ENCODE measurements at regions not wholly inside any gene's neighbourhood (a gene's known extent, or its start where the extent isn't known, plus 50 kb on each side); places are given as distances from the start of the nearest gene placed in this dataset.

DNA sequence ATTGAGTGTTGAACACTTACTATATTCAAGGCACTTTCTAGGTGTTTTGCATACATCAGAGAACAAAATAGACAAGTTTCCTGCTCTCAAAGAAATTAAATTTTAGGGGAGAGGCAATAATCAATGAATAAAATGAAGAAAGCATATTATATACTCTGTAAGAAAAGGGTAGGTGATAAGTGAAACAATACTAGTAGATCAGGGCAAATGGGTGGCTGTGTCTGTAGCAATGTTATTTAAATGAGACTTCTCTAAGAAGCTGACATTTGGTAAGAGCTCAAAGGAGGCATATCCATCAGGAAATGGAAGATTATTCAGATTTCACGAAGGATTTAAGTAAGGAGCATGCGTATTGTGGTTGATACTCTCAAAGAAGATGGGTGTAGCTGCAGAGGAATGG is 1291.6 kb downstream of the NSUN3 start:
- ChIA-PET CTCF (no interaction called here), RAD21 (ENCODE audit: low non-redundant PET in 1 of 2, low total read pairs in 2 of 2, uncharacterized antibody in 2 of 2, unreplicated experiment in 2 of 2) (no interaction called here), POLR2A (no interaction called here)
- intact Hi-C loops (cut with micrococcal nuclease), result no loop called here
- Histone ChIP-seq H3K9me3 (ENCODE audit: control insufficient read depth in 1 of 2, insufficient read depth in 1 of 2, low read depth in 1 of 2, low read length in 2 of 2) (peaks cover 9 to 20% of the 10 kb centered on the region in 2 experiments; a peak in 2 of 4 replicates), H3K36me3 (ENCODE audit: control insufficient read depth in 1 of 2, insufficient read depth in 2 of 2, low read length in 2 of 2) (no peaks in the 10 kb centered on the region), H3K9ac (ENCODE audit: low read length) (no peak overlapping the region), H3K4me1 (ENCODE audit: control insufficient read depth in 1 of 2, insufficient read depth in 2 of 2, low read length in 2 of 2) (no peaks in the 10 kb centered on the region), H4K20me1 (ENCODE audit: insufficient read depth) (no peaks in the 10 kb centered on the region), H3K27ac (ENCODE audit: low read depth, low read length) (no peak overlapping the region), H3K79me2 (ENCODE audit: insufficient read depth, low read length) (no peaks in the 10 kb centered on the region), H2AFZ (ENCODE audit: low read depth, low read length, poor library complexity, severe bottlenecking) (no peak overlapping the region), H3K27me3 (ENCODE audit: insufficient read depth, low read length) (no peaks in the 10 kb centered on the region), H3K4me3 (replicated peaks in 1 of 2; ENCODE audit: low read depth in 1 of 2, low read length in 2 of 2) (no peak overlapping the region), H3K4me2 (ENCODE audit: low read length) (no peak overlapping the region), H3K9me2 (ENCODE audit: insufficient read depth) (no peaks in the 10 kb centered on the region)
- TF ChIP-seq JUND (IDR thresholded peaks at IDR 0.05) (no peak), TCF7L2 (IDR thresholded peaks at IDR 0.05; ENCODE audit: borderline replicate concordance, extremely low read depth, insufficient read depth, insufficient read length) (no peak), EZH2 (IDR thresholded peaks at IDR 0.05) (no peak), RAD21 (IDR thresholded peaks at IDR 0.05; ENCODE audit: low read depth) (no peak), ZFX (IDR thresholded peaks at IDR 0.05) (no peak), EZH2phosphoT487 (IDR thresholded peaks at IDR 0.05; ENCODE audit: borderline replicate concordance) (no peak), CEBPB (IDR thresholded peaks at IDR 0.05; ENCODE audit: low read depth) (no peak), POLR2A (IDR thresholded peaks at IDR 0.05; ENCODE audit: borderline replicate concordance, extremely low read depth, insufficient read depth, insufficient read length) (no peak), SP1 (IDR thresholded peaks at IDR 0.05; ENCODE audit: low read depth) (no peak), SRF (IDR thresholded peaks at IDR 0.05; ENCODE audit: low read depth) (no peak), FOSL1 (IDR thresholded peaks at IDR 0.05; ENCODE audit: low read depth) (no peak), CBX3 (IDR thresholded peaks at IDR 0.05; ENCODE audit: low read depth) (no peak), YY1 (IDR thresholded peaks at IDR 0.05; ENCODE audit: extremely low read depth, insufficient replicate concordance, low read depth, low read length) (no peak), SIN3A (IDR thresholded peaks at IDR 0.05; ENCODE audit: low read depth) (no peak), POLR2AphosphoS5 (IDR thresholded peaks at IDR 0.05; ENCODE audit: low read depth, low read length) (no peak)
- TF ChIP-seq, protein P1, sequence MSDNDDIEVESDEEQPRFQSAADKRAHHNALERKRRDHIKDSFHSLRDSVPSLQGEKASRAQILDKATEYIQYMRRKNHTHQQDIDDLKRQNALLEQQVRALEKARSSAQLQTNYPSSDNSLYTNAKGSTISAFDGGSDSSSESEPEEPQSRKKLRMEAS (IDR thresholded peaks at IDR 0.05), result no peak
- TF ChIP-seq, protein P2, sequence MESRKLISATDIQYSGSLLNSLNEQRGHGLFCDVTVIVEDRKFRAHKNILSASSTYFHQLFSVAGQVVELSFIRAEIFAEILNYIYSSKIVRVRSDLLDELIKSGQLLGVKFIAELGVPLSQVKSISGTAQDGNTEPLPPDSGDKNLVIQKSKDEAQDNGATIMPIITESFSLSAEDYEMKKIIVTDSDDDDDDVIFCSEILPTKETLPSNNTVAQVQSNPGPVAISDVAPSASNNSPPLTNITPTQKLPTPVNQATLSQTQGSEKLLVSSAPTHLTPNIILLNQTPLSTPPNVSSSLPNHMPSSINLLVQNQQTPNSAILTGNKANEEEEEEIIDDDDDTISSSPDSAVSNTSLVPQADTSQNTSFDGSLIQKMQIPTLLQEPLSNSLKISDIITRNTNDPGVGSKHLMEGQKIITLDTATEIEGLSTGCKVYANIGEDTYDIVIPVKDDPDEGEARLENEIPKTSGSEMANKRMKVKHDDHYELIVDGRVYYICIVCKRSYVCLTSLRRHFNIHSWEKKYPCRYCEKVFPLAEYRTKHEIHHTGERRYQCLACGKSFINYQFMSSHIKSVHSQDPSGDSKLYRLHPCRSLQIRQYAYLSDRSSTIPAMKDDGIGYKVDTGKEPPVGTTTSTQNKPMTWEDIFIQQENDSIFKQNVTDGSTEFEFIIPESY (IDR thresholded peaks at IDR 0.05; ENCODE audit: extremely low read depth, insufficient replicate concordance, low read length), result no peak
- TF ChIP-seq, protein P3, sequence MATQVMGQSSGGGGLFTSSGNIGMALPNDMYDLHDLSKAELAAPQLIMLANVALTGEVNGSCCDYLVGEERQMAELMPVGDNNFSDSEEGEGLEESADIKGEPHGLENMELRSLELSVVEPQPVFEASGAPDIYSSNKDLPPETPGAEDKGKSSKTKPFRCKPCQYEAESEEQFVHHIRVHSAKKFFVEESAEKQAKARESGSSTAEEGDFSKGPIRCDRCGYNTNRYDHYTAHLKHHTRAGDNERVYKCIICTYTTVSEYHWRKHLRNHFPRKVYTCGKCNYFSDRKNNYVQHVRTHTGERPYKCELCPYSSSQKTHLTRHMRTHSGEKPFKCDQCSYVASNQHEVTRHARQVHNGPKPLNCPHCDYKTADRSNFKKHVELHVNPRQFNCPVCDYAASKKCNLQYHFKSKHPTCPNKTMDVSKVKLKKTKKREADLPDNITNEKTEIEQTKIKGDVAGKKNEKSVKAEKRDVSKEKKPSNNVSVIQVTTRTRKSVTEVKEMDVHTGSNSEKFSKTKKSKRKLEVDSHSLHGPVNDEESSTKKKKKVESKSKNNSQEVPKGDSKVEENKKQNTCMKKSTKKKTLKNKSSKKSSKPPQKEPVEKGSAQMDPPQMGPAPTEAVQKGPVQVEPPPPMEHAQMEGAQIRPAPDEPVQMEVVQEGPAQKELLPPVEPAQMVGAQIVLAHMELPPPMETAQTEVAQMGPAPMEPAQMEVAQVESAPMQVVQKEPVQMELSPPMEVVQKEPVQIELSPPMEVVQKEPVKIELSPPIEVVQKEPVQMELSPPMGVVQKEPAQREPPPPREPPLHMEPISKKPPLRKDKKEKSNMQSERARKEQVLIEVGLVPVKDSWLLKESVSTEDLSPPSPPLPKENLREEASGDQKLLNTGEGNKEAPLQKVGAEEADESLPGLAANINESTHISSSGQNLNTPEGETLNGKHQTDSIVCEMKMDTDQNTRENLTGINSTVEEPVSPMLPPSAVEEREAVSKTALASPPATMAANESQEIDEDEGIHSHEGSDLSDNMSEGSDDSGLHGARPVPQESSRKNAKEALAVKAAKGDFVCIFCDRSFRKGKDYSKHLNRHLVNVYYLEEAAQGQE (IDR thresholded peaks at IDR 0.05; ENCODE audit: low read depth), result no peak
- DNase-seq (ENCODE audit: low read depth, low spot score), result no peak
- BruUV-seq (replicated peaks), result no TSS peak
- ATAC-seq, result no peak
